GM18511 (cell line): ENCODE measurements at regions not wholly inside any gene's neighbourhood (a gene's known extent, or its start where the extent isn't known, plus 50 kb on each side); places are given as distances from the start of the nearest gene placed in this dataset.

Experiments used
- ATAC-seq: cut with Tn5 transposase; IDR thresholded peaks from one replicate; pipeline ENCODE4 v1.9.1; 2021; ENCODE audit warnings: mild to moderate bottlenecking, moderate library complexity; ENCODE audit not compliant: unreplicated experiment

DNA sequence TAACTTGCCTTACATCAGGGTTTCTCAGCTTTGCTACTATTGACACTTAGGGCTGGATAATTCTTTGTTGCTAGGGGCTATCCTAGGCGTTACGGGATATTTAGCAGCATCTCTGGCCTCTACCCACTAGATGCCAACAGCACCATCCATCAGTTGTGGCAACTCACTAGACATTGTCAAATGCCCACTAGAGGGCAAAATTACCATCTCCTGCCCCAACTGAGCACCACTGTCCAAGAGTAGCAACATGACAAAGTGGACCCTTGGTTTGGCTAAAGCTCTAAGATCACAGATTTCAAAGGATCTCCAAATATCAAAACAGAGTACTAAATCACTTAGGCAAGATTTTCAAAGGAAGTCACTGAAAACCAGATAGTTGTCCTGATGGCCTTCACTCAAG lies 251.7 kb upstream of the TBX3 start:
- no peak for ATAC-seq

- no peak for ATAC-seq
Measured at GRCh38 chr12:114933428-114934160, 249.6 kb upstream of the TBX3 start.

DNA sequence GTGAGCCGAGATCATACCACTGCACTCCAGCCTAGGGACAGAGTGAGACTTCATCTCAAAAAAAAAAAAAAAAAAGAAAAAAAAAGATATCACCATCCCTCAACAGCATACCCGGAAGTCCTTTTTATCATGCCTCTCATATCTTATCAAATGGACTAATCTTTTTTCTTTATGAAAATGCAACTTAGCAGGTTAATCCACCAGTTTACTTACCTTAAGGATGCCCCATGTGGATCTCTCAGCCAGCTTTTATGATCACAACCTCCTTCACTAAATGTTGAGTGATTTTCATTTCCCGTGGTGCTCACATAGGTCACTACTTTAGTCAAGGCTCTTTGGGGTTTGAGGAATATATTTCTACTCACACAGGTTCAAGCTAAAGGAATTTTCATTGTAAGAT lies 248.8 kb upstream of the TBX3 start:
- ATAC-seq: no peak

DNA sequence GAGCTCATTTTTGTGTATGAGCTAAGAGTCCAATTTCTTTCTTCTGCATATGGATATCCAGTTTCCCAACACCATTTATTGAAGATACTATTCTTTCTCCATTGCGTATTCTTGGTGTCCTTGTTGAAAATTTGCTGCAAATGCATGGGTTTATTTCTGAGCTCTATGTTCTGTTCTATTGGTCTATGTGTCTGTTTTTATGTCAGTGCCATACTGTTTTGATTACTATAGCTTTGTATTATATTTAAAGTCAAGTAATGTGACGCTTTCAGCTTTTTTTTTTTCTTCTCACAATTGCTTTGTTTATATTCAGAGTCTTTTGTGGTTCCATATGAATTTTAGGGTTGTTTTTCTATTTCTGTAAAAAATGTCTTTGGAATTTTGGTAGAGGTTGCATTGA lies 247.1 kb upstream of the TBX3 start:
- no peak for ATAC-seq

DNA sequence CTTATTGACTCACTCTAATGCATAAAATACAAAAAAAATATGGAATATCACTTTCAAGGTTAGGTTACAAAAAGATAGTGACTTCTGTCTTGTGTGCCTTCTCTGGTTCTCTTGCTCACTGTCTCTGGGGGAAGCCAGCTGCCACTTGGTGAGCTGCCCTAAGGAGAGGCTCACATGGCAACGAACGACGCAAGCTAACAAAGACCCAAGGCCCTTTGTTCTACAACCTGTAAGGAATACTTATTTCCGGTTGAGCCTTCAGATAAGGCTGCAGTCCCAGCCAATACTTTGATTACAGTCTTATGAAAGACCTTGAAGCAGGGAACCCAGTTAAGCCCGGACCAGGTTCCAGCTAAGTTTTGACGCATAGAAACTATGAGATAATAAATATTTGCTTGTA lies 242.4 kb upstream of the TBX3 start:
- ATAC-seq: no peak

GRCh38 chr12:114924946-114925475 lies 241.0 kb upstream of the TBX3 start:
- no peak for ATAC-seq

- no peak for ATAC-seq
Measured at GRCh38 chr12:114921781-114922180, 237.8 kb upstream of the TBX3 start.

DNA sequence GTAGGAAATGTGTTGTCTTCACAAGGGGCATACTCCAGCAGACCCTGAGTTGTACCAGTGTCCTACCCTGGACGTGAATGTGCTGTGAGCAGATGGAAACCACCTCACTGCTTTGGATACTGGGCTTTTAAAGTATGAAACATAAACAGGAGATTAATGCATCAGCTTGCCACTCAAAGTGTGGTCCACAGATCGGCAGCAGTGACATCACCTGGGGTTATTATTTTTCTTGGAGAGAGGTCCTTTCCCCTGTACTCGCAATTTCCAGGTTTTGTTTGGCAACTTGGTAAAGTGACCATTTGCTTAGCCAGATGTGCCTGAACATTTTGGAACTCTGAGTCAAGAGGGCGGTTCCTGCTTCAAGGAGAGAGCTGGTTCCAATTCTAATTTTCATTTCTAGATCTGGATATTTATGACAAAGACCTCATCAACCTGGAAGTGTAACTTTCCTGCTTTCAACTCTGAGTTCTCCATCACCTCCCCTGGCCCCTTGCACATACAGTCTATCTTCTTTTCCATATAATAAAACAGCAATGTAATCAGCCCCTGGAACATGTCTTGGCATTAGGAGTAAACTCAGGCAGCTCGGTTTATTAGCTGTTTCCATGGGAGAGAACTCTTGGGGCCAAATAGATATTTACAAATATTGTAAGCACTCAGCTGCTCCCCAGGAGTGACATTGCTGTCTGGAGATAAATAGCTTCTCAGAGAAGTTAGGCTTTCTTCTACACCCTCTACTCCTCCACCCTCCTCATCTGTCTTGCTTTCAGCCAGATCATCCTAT lies 237.0 kb upstream of the TBX3 start:
- no peak for ATAC-seq

- ATAC-seq: no peak
Measured at GRCh38 chr12:114919479-114919878, 235.5 kb upstream of the TBX3 start.

DNA sequence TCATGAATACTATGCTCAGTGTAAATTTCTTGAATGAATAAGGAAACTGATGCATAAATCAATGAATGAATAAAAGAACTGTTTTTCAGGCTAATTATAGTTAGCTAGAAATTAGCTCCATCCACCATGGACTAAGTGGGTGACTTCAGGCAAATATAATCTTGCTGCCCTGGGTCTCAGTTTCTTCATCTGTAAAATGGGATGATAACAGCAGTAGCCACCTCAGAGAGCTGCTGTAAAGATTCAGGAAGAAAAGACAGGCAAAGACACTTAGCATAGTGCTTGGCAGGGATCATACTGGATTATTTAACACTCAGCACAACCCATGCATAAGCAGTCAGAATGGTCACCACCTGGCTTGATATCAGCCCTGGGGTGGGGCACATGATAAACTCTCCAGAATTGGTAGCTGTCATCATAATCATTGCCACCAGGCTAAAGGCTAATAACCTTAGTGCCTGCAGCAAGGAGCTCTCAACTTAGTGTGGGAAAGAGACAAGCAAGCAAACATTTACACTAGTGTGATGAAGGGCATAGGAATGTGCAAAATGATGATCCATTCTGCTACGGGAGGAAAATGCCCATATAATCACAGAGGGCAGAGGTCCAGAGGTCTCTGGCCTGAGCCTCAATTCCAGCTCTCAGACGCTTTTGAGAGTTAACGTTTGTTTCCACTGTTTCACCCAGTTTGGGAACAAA lies 234.7 kb upstream of the TBX3 start:
- no peak for ATAC-seq

- ATAC-seq: no peak
Measured at GRCh38 chr12:114917953-114918352, 234.0 kb upstream of the TBX3 start.

GRCh38 chr12:114917307-114917706 lies 233.3 kb upstream of the TBX3 start:
- no peak for ATAC-seq

GRCh38 chr12:114916541-114916940 lies 232.6 kb upstream of the TBX3 start:
- ATAC-seq: no peak

DNA sequence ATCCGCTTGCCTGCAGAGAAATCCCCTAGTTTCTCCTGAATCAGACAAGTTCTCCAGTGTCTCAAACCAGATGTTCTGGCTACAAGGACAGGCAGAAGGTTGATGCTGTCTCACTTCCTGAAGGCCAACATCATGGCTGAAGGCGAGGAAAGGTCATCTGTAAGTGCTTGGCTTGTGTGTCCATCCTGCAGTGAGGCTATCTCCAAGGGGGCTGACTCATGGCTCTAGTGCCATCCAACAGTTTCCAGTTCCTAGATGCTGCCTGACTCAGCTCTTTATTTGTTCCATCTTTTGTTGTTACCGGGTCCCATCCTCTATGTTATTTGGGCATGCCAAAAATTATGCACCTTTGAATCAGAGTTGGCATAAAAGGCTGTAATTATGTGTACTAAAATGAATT lies 232.1 kb upstream of the TBX3 start:
- no peak for ATAC-seq

DNA sequence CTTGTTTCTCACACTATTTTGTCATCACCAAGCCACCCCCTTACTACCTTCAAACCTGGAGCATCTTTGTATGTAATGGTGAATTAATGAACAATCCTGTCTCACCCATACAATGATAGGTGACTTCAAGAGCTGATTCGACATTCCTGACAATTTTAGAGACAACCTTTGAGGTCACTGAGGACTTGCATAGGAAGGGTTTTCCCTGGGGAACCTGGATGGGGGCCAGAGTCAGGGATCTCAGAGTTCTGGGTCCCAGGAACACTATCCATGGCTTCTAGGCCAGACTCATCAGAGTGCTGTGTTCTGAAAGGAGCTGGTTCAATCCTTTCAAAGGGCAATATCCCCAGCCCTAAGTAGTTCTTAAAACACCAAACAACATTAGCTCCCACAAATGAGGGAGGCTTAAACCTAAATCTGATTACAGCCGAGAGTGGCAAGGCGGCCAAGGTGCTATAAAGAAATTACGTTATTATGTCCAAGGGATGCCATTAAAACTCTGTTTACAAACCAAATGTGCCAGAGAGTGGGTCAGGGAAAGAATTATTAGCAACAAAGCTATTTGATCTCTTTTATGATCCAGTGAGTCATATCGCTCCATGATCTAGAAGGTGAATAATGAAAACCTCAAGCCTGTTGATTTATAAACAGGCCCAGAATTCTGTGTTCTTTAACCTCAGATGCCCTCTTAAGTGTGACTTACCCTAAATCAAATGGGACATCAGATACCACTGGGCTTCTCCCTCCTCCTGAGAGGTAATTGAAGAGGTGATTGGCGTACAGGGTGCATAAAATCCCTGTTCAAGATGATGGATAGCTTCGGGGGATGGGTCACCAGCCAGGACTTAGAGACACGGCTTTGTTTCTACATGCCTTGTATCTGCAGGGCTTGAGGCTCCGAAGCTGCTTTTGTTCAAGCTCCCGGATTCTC lies 230.2 kb upstream of the TBX3 start:
- no peak for ATAC-seq

- no peak for ATAC-seq
Measured at GRCh38 chr12:114912811-114913210, 228.8 kb upstream of the TBX3 start.

GRCh38 chr12:114911196-114911595 lies 227.2 kb upstream of the TBX3 start:
- no peak for ATAC-seq

DNA sequence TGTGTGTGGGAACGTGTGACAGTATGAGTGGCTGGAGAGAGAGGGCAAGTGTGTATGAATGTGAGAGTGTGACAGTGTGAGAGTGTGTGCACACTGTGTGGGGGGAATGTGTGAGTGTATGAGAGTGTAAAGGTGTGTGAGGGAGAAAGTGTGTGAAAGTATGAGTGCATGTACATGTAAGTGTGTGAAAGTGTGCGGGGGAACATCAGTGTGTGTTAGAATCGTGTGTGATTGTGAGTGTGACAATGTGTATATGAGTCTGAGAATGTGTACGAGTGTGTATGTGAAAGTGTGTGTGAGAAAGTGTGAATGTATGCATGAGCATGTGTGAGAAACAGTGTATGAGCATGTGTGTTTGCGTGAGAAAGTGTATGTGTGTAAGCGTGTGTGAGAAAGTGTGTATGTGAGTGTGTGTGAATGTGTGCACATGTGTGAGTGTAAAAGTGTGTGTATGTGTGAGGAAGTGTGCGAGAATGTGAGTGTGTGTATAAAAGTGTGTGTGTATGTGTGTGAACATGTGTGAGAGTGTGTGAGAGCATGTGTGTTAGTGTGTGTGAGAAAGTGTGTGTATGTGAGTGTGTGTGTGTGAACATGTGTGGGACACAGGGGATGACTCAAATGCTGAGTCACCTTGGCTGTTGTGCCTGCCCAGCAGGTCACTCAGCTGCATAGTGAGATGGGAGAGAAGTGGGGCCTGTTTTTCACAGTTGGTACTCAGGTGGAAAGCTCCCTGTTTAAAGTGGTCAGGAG lies 220.5 kb upstream of the TBX3 start:
- ATAC-seq: no peak

- ATAC-seq: no peak
Measured at GRCh38 chr12:114903083-114903691, 219.2 kb upstream of the TBX3 start.
